ENCODE measurements at regions not wholly inside any gene's neighbourhood (a gene's known extent, or its start where the extent isn't known, plus 50 kb on each side); places are given as distances from the start of the nearest gene placed in this dataset.
"Not testable (repeated sequence)": the region's sequence is repeated elsewhere in the genome, so short reads cannot be mapped to it uniquely, and the experiment has no call there.

DNA sequence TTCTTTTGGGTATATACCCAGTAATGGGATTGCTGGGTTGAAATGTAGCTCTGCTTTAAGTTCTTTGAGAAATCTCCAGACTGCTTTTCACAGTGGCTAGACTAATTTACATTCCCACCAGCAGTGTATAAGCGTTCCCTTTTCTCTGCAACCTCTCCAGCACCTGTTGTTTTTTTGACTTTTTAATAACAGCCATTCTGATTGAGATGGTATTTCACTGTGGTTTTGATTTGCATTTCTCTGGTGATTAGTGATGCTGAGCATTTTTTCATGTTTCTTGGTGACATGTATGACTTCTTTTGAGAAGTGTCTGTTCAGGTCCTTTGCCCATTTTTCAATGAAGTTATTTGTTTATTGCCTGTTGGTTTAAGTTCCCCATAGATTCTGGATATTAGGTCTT lies 87.1 kb upstream of the TSC22D2 start:
- POLR2A ChIA-PET, H3K9me3 Mint-ChIP-seq: not testable (repeated sequence)

DNA sequence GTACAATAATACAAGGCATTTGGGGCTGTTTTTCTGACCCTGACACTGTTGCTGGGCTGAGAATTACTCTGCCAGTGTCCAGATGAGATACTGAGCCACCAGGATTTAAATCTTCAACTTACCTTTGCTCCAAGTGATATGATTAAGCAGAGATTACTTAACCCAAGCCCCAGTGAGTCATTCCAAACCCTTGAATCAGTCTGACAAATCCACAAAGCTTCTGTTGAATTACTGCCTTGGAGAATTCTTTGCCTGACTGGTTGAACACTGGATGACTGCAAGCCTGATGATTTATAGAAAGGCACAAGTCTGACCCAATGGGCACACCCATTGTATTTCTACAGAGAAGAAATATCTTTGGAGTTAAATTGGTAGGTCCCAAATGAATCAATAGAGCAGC lies 88.2 kb upstream of the TSC22D2 start:
- H3K27ac Mint-ChIP-seq: no peak overlapping the region
- POLR2A ChIA-PET: no interaction called here
- H3K27me3 Mint-ChIP-seq: peaks cover 13% of the 10 kb centered on the region
- H3K4me1 Mint-ChIP-seq: no peaks in the 10 kb centered on the region
- no peaks in the 10 kb centered on the region for H3K36me3 Mint-ChIP-seq
- ATAC-seq (ENCODE audit: low read depth) (no peak), DNase-seq (no peak)
- H3K9me3 Mint-ChIP-seq: no peaks in the 10 kb centered on the region
- no peak overlapping the region for H3K4me3 Mint-ChIP-seq

More for the DNA sequence above, 87.1 kb upstream of the TSC22D2 start:
- H3K36me3 Mint-ChIP-seq; ATAC-seq (ENCODE audit: low read depth); H3K4me3 Mint-ChIP-seq; H3K4me1 Mint-ChIP-seq; DNase-seq; H3K27ac Mint-ChIP-seq: not testable (repeated sequence)
- H3K27me3 Mint-ChIP-seq: peaks cover 11% of the 10 kb centered on the region

GRCh38 chr3:150317469-150317868 lies 90.6 kb upstream of the TSC22D2 start:
- no peak overlapping the region for H3K4me3 Mint-ChIP-seq
- ATAC-seq (ENCODE audit: low read depth) (no peak), DNase-seq (no peak)
- no peaks in the 10 kb centered on the region for H3K4me1 Mint-ChIP-seq
- no peaks in the 10 kb centered on the region for H3K36me3 Mint-ChIP-seq
- POLR2A ChIA-PET: no interaction called here
- H3K27ac Mint-ChIP-seq: no peak overlapping the region
- H3K27me3 Mint-ChIP-seq: peaks cover 18% of the 10 kb centered on the region
- H3K9me3 Mint-ChIP-seq: no peaks in the 10 kb centered on the region

- Mint-ChIP-seq H3K9me3 (no peaks in the 10 kb centered on the region), H3K27ac (no peak overlapping the region), H3K36me3 (no peaks in the 10 kb centered on the region), H3K4me1 (no peaks in the 10 kb centered on the region), H3K27me3 (peaks cover 25% of the 10 kb centered on the region), H3K4me3 (no peak overlapping the region)
- ATAC-seq (ENCODE audit: low read depth) (no peak), DNase-seq (no peak)
- POLR2A ChIA-PET: no interaction called here
Measured at GRCh38 chr3:150315721-150316120, 92.4 kb upstream of the TSC22D2 start.

- ATAC-seq (ENCODE audit: low read depth) (no peak), DNase-seq (no peak)
- H3K4me1 Mint-ChIP-seq: no peaks in the 10 kb centered on the region
- H3K4me3 Mint-ChIP-seq: no peak overlapping the region
- POLR2A ChIA-PET: no interaction called here
- H3K27ac Mint-ChIP-seq: no peak overlapping the region
- H3K36me3 Mint-ChIP-seq: no peaks in the 10 kb centered on the region
- H3K9me3 Mint-ChIP-seq: no peaks in the 10 kb centered on the region
- H3K27me3 Mint-ChIP-seq: peaks cover 25% of the 10 kb centered on the region
Measured at GRCh38 chr3:150314248-150315004, 93.7 kb upstream of the TSC22D2 start.

GRCh38 chr3:150312018-150312657 lies 96.0 kb upstream of the TSC22D2 start:
- Mint-ChIP-seq H3K4me1 (no peaks in the 10 kb centered on the region), H3K27me3 (peaks cover 32% of the 10 kb centered on the region), H3K36me3 (no peaks in the 10 kb centered on the region), H3K9me3 (no peaks in the 10 kb centered on the region), H3K27ac (no peak overlapping the region), H3K4me3 (no peak overlapping the region)
- no peak for DNase-seq
- ATAC-seq (ENCODE audit: low read depth): no peak
- POLR2A ChIA-PET: no interaction called here

GRCh38 chr3:150311156-150311555 lies 96.9 kb upstream of the TSC22D2 start:
- Mint-ChIP-seq H3K4me3 (no peak overlapping the region), H3K27ac (no peak overlapping the region), H3K9me3 (no peaks in the 10 kb centered on the region), H3K27me3 (peaks cover 30% of the 10 kb centered on the region), H3K36me3 (no peaks in the 10 kb centered on the region), H3K4me1 (no peaks in the 10 kb centered on the region)
- POLR2A ChIA-PET: no interaction called here
- DNase-seq (no peak), ATAC-seq (ENCODE audit: low read depth) (no peak)

GRCh38 chr3:150309557-150309956 lies 98.5 kb upstream of the TSC22D2 start:
- ATAC-seq (ENCODE audit: low read depth) (no peak), DNase-seq (no peak)
- Mint-ChIP-seq H3K27me3 (peaks cover 33% of the 10 kb centered on the region), H3K4me1 (no peaks in the 10 kb centered on the region), H3K27ac (no peak overlapping the region), H3K36me3 (no peaks in the 10 kb centered on the region), H3K4me3 (no peak overlapping the region), H3K9me3 (no peaks in the 10 kb centered on the region)
- POLR2A ChIA-PET: no interaction called here

- no peak for ATAC-seq (ENCODE audit: low read depth)
- no peak for DNase-seq
- POLR2A ChIA-PET: no interaction called here
- Mint-ChIP-seq H3K4me1 (no peaks in the 10 kb centered on the region), H3K4me3 (no peak overlapping the region), H3K27me3 (peaks cover 35% of the 10 kb centered on the region), H3K9me3 (no peaks in the 10 kb centered on the region), H3K27ac (no peak overlapping the region), H3K36me3 (no peaks in the 10 kb centered on the region)
Measured at GRCh38 chr3:150309257-150309542, 98.9 kb upstream of the TSC22D2 start.

GRCh38 chr3:150308481-150309256 lies 99.4 kb upstream of the TSC22D2 start:
- H3K4me1 Mint-ChIP-seq: no peaks in the 10 kb centered on the region
- peaks cover 38% of the 10 kb centered on the region for H3K27me3 Mint-ChIP-seq

GRCh38 chr3:150308037-150308319 lies 100.1 kb upstream of the TSC22D2 start:
- no peak overlapping the region for H3K27ac Mint-ChIP-seq
- no peaks in the 10 kb centered on the region for H3K36me3 Mint-ChIP-seq
- no peaks in the 10 kb centered on the region for H3K9me3 Mint-ChIP-seq
- no peaks in the 10 kb centered on the region for H3K4me1 Mint-ChIP-seq
- POLR2A ChIA-PET: no interaction called here
- no peak for DNase-seq
- no peak overlapping the region for H3K4me3 Mint-ChIP-seq
- peaks cover 42% of the 10 kb centered on the region for H3K27me3 Mint-ChIP-seq
- ATAC-seq (ENCODE audit: low read depth): no peak

More at GRCh38 chr3:150308481-150309256, 99.4 kb upstream of the TSC22D2 start:
- Mint-ChIP-seq H3K36me3 (no peaks in the 10 kb centered on the region), H3K27ac (no peak overlapping the region), H3K4me3 (no peak overlapping the region), H3K9me3 (no peaks in the 10 kb centered on the region)
- ATAC-seq (ENCODE audit: low read depth) (no peak), DNase-seq (no peak)
- POLR2A ChIA-PET: no interaction called here

GRCh38 chr3:150307311-150308036 lies 100.6 kb upstream of the TSC22D2 start:
- Mint-ChIP-seq H3K4me3 (no peak overlapping the region), H3K36me3 (no peaks in the 10 kb centered on the region), H3K27ac (no peak overlapping the region), H3K4me1 (no peaks in the 10 kb centered on the region), H3K27me3 (peaks cover 44% of the 10 kb centered on the region), H3K9me3 (no peaks in the 10 kb centered on the region)
- DNase-seq (no peak), ATAC-seq (ENCODE audit: low read depth) (no peak)
- POLR2A ChIA-PET: no interaction called here

- no peaks in the 10 kb centered on the region for H3K36me3 Mint-ChIP-seq
- no peaks in the 10 kb centered on the region for H3K4me1 Mint-ChIP-seq
- no peak for DNase-seq
- peaks cover 43% of the 10 kb centered on the region for H3K27me3 Mint-ChIP-seq
- H3K4me3 Mint-ChIP-seq: no peak overlapping the region
- POLR2A ChIA-PET: no interaction called here
- H3K27ac Mint-ChIP-seq: no peak overlapping the region
- no peak for ATAC-seq (ENCODE audit: low read depth)
- no peaks in the 10 kb centered on the region for H3K9me3 Mint-ChIP-seq
Measured at GRCh38 chr3:150306906-150307305, 101.2 kb upstream of the TSC22D2 start.

DNA sequence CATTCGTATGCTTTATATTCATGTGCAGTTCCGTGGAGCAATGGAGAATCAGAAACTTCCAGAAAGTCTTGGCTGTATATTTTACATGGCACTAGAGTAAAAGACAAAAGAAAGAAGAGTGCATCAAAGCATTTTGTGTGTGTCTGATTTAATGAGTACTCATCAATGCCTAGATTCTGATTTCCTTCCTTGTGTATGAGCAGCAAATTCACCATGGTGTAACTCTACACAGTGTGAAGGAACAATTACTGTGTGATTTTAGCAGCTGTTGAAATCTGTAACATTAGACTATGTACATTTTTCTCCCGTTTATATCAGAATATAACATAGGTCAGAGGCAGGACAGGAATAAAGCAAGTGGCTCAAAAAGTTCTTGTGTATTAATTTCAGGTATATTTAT lies 102.0 kb upstream of the TSC22D2 start:
- ATAC-seq (ENCODE audit: low read depth): no peak
- H3K36me3 Mint-ChIP-seq: no peaks in the 10 kb centered on the region
- POLR2A ChIA-PET: no interaction called here
- DNase-seq: no peak
- H3K4me1 Mint-ChIP-seq: no peaks in the 10 kb centered on the region
- peaks cover 45% of the 10 kb centered on the region for H3K27me3 Mint-ChIP-seq
- no peak overlapping the region for H3K27ac Mint-ChIP-seq
- H3K4me3 Mint-ChIP-seq: no peak overlapping the region
- no peaks in the 10 kb centered on the region for H3K9me3 Mint-ChIP-seq

Data from activated naive CD8-positive, alpha-beta T cell treated with anti-CD3 and anti-CD28 coated beads, Interleukin-2, amount 10 ng/mL, durations not matched to agents 7 days and 5 days (primary cell).